ENCODE measurements at regions not wholly inside any gene's neighbourhood (a gene's known extent, or its start where the extent isn't known, plus 50 kb on each side); places are given as distances from the start of the nearest gene placed in this dataset.

GRCh38 chr5:98637557-98637956 lies 135.9 kb upstream of the RGMB start:
- DNase-seq (ENCODE audit: extremely low spot score) = no peak

DNA sequence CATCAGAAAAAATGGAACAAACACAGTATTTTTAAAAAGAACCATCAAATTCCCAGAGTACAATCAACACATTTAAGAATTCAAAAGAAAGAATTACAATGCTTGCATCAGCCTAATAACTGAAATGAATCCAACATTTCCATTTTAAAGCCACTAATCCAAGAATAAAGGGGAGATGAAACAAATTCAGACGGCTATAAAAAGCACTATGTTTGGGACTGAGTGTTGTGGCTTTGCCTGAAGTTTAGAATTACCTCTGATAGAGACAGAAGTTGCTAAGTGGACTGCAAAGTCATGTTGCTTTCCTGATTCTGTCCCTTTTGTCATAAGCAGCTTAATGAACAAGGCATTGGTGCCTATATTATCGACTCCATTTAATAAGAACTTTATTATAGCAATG lies 135.4 kb upstream of the RGMB start:
- WGBS = 67% methylated on average over 2 of the region's 2 CpGs
- Histone ChIP-seq H3K4me1 (peaks cover 0 to 54% (median 33%) of the 10 kb centered on the region in 4 donors), H3K36me3 (no peaks in the 10 kb centered on the region), H3K9me3 (no peaks in the 10 kb centered on the region), H3K4me3 (no peak overlapping the region), H3K27ac (replicated peaks in 1 of 4) (no peak overlapping the region), H3K27me3 (no peaks in the 10 kb centered on the region)
- intact Hi-C loops (cut with DNase I) = no loop called here
- DNase-seq (ENCODE audit: extremely low spot score) = no peak
- TF ChIP-seq EP300 (IDR thresholded peaks at IDR 0.05) (no peak), POLR2AphosphoS5 (IDR thresholded peaks at IDR 0.05) (no peak), CTCF (IDR thresholded peaks at IDR 0.05) (no peak), POLR2A (IDR thresholded peaks at IDR 0.05; ENCODE audit: low read depth) (no peak)

More at GRCh38 chr5:98637557-98637956, 135.9 kb upstream of the RGMB start:
- no peak overlapping the region for H3K27ac ChIP-seq (replicated peaks in 1 of 4)
- no peaks in the 10 kb centered on the region for H3K27me3 ChIP-seq
- peaks cover 0 to 50% (median 32%) of the 10 kb centered on the region in 4 donors for H3K4me1 ChIP-seq
- no peaks in the 10 kb centered on the region for H3K36me3 ChIP-seq
- H3K9me3 ChIP-seq = no peaks in the 10 kb centered on the region
- TF ChIP-seq POLR2A (IDR thresholded peaks at IDR 0.05; ENCODE audit: low read depth) (no peak), EP300 (IDR thresholded peaks at IDR 0.05) (no peak), POLR2AphosphoS5 (IDR thresholded peaks at IDR 0.05) (no peak), CTCF (IDR thresholded peaks at IDR 0.05) (no peak)
- WGBS = 71% methylated on average over 3 of the region's 3 CpGs
- H3K4me3 ChIP-seq = no peak overlapping the region
- intact Hi-C loops (cut with DNase I) = no loop called here

DNA sequence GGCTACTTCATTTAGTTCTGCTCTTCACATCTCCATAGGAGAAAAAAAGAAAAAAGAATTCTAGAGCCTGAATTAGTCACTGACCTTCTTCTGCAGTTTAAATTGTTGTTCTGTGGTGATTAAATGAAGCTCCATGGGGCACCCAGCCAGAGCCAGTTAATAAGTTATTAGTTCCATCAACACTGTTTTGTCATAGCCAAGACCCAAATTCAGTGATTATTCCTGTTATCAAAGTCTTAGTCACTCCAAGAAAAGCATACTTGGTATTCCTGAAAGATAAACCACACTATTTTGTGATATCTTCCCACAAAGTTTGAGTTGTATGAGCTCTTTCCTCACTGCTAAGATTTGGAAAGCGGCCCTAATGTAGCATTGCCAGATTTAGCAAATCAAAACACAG lies 134.8 kb upstream of the RGMB start:
- DNase-seq (ENCODE audit: extremely low spot score) = no peak
- intact Hi-C loops (cut with DNase I) = no loop called here
- WGBS = 85% methylated on average over 1 of the region's 1 CpG
- Histone ChIP-seq H3K4me1 (peaks cover 0 to 60% (median 36%) of the 10 kb centered on the region in 4 donors), H3K27me3 (no peaks in the 10 kb centered on the region), H3K9me3 (no peaks in the 10 kb centered on the region), H3K27ac (replicated peaks in 1 of 4) (no peak overlapping the region), H3K36me3 (no peaks in the 10 kb centered on the region), H3K4me3 (no peak overlapping the region)
- TF ChIP-seq EP300 (IDR thresholded peaks at IDR 0.05) = no peak
- no peak for TF ChIP-seq CTCF (IDR thresholded peaks at IDR 0.05)
- no peak for TF ChIP-seq POLR2A (IDR thresholded peaks at IDR 0.05; ENCODE audit: low read depth)
- TF ChIP-seq POLR2AphosphoS5 (IDR thresholded peaks at IDR 0.05) = no peak

DNA sequence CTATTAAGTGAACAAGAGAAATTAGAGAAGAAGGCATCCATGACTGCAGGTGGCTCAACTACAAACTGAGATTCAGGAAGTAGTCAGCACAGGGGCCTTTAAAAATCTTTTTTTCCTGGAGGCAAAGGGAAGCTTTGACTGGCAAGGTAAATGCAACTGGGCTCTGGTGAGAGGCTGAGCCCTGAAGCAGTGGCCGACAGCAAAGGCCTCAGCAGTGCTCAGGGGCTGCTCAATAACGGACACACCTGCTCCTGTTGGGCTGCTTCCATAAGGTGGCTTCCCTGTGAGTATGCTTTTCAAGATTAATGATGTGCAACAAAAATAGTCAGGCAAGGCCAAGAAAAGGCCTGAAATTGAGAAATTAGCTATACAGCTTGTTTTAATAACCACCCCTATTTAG lies 134.2 kb upstream of the RGMB start:
- H3K4me1 ChIP-seq = peaks cover 0 to 64% (median 38%) of the 10 kb centered on the region in 4 donors
- H3K27me3 ChIP-seq = no peaks in the 10 kb centered on the region
- 41% methylated on average over 2 of the region's 2 CpGs for WGBS
- no peaks in the 10 kb centered on the region for H3K9me3 ChIP-seq
- H3K27ac ChIP-seq (replicated peaks in 1 of 4) = no peak overlapping the region
- no peak for DNase-seq (ENCODE audit: extremely low spot score)
- no peak for TF ChIP-seq POLR2AphosphoS5 (IDR thresholded peaks at IDR 0.05)
- TF ChIP-seq EP300 (IDR thresholded peaks at IDR 0.05) = no peak
- TF ChIP-seq POLR2A (IDR thresholded peaks at IDR 0.05; ENCODE audit: low read depth) = no peak
- no peaks in the 10 kb centered on the region for H3K36me3 ChIP-seq
- H3K4me3 ChIP-seq = no peak overlapping the region
- intact Hi-C loops (cut with DNase I) = no loop called here

DNA sequence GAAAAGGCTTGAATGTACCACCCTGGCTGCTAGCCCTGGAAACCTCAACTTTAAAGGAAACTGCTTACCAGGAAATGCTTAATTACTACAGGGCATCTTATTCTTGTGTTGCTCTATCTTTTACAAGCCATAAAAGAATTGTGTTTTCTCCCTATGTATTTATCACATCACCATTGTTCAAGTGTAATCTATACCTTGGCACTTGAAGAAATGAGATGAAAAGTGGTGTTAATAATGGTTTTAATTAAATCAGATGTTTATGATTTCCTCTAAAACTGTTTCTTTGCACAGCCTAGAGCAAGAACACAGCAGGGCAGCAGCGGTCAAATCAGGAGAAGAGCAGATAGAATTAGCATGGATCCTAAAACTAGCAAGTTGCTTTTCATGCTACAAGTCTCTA lies 131.8 kb upstream of the RGMB start:
- no peak for DNase-seq (ENCODE audit: extremely low spot score)
- peaks cover 0 to 45% (median 24%) of the 10 kb centered on the region in 4 donors for H3K4me1 ChIP-seq
- WGBS = 96% methylated on average over 1 of the region's 1 CpG
- intact Hi-C loops (cut with DNase I) = no loop called here
- no peaks in the 10 kb centered on the region for H3K9me3 ChIP-seq
- H3K27ac ChIP-seq (replicated peaks in 1 of 4) = no peak overlapping the region
- TF ChIP-seq CTCF (IDR thresholded peaks at IDR 0.05) = no peak
- TF ChIP-seq EP300 (IDR thresholded peaks at IDR 0.05) = no peak
- no peak for TF ChIP-seq POLR2AphosphoS5 (IDR thresholded peaks at IDR 0.05)
- TF ChIP-seq POLR2A (IDR thresholded peaks at IDR 0.05; ENCODE audit: low read depth) = no peak
- no peak overlapping the region for H3K4me3 ChIP-seq
- H3K36me3 ChIP-seq = no peaks in the 10 kb centered on the region
- no peaks in the 10 kb centered on the region for H3K27me3 ChIP-seq
